Neuronal stem cell (in vitro differentiated cells): ENCODE measurements at regions not wholly inside any gene's neighbourhood (a gene's known extent, or its start where the extent isn't known, plus 50 kb on each side); places are given as distances from the start of the nearest gene placed in this dataset.
"Not testable (repeated sequence)": the region's sequence is repeated elsewhere in the genome, so short reads cannot be mapped to it uniquely, and the experiment has no call there.

Experiments used
- DNase-seq: peaks from one replicate; pipeline ENCODE4 v3.0.0-alpha.2; 2013; ENCODE audit warnings: low spot score
- H2AFZ ChIP-seq: one replicate; pipeline ENCODE4 v1.6.1; 2013; ENCODE audit warnings: mild to moderate bottlenecking, low read length, inconsistent platforms
- H2AK5ac ChIP-seq: 2 replicates; pipeline ENCODE4 v1.6.1; 2013; ENCODE audit warnings: low read depth, mild to moderate bottlenecking, inconsistent platforms, low read length, moderate library complexity, mixed read lengths
- H2BK120ac ChIP-seq: 2 replicates; pipeline ENCODE4 v1.6.1; 2013; ENCODE audit warnings: low read depth, mild to moderate bottlenecking, inconsistent platforms, low read length, moderate library complexity, mixed read lengths
- H2BK12ac ChIP-seq: one replicate; pipeline ENCODE4 v1.6.1; 2013; ENCODE audit warnings: low read length, inconsistent platforms
- H2BK15ac ChIP-seq: 2 replicates; pipeline ENCODE4 v1.6.1; 2013; ENCODE audit warnings: mild to moderate bottlenecking, low read length, inconsistent platforms, mixed read lengths
- H2BK5ac ChIP-seq: one replicate; pipeline ENCODE4 v1.6.1; 2013; ENCODE audit warnings: inconsistent platforms, mild to moderate bottlenecking, low read length, moderate library complexity
- H3K14ac ChIP-seq: one replicate; pipeline ENCODE4 v1.6.1; 2013; ENCODE audit warnings: low read length, inconsistent platforms
- H3K18ac ChIP-seq: 2 replicates; pipeline ENCODE4 v1.6.1; 2013; ENCODE audit warnings: low read length, inconsistent platforms
- H3K23ac ChIP-seq: 2 replicates; pipeline ENCODE4 v1.6.1; 2013; ENCODE audit warnings: low read depth, mild to moderate bottlenecking, mixed read lengths, low read length, inconsistent platforms; ENCODE audit not compliant: poor library complexity
- H3K27ac ChIP-seq: replicated peaks from 3 replicates; pipeline ENCODE4 v1.5.1; 2013; ENCODE audit warnings: low read length, inconsistent platforms
- H3K27me3 ChIP-seq, 3 experiments: 2 replicates each; pipeline ENCODE4 v1.6.1; 2013; ENCODE audit warnings: low read length in 3 of 3, mild to moderate bottlenecking in 2 of 3, inconsistent platforms in 1 of 3, low read depth in 1 of 3, mixed read lengths in 1 of 3, moderate library complexity in 1 of 3; ENCODE audit not compliant: control insufficient read depth in 3 of 3, insufficient read depth in 3 of 3
- H3K36me3 ChIP-seq, 2 donors: replicated peaks in 1 of 2; 2 replicates each; pipeline ENCODE4 v1.6.1; 2013; ENCODE audit warnings: low read length in 2 of 2; ENCODE audit not compliant: control insufficient read depth in 2 of 2, insufficient read depth in 2 of 2
- H3K4ac ChIP-seq: 2 replicates; pipeline ENCODE4 v1.6.1; 2013; ENCODE audit warnings: inconsistent platforms, mild to moderate bottlenecking, low read length, moderate library complexity
- H3K4me1 ChIP-seq, 2 donors: 1 replicate in 1 of 2; 2 replicates in 1 of 2; pipeline ENCODE4 v1.6.1; 2013; ENCODE audit warnings: low read length in 2 of 2, low read depth in 1 of 2; ENCODE audit not compliant: control insufficient read depth in 2 of 2, insufficient read depth in 1 of 2
- H3K4me2 ChIP-seq: one replicate; pipeline ENCODE4 v1.6.1; 2013; ENCODE audit warnings: mild to moderate bottlenecking, low read length, inconsistent platforms; ENCODE audit not compliant: insufficient read depth, poor library complexity, severe bottlenecking
- H3K4me3 ChIP-seq, 2 donors: 2 replicates each; pipeline ENCODE4 v1.5.1; 2013; ENCODE audit warnings: low read length in 2 of 2, mild to moderate bottlenecking in 2 of 2, inconsistent platforms in 1 of 2, moderate library complexity in 1 of 2
- H3K79me1 ChIP-seq: one replicate; pipeline ENCODE4 v1.6.1; 2013; ENCODE audit warnings: low read depth, mild to moderate bottlenecking, inconsistent platforms, low read length, moderate library complexity
- H3K9ac ChIP-seq: one replicate; pipeline ENCODE4 v1.6.1; 2013; ENCODE audit warnings: mild to moderate bottlenecking, low read depth, low read length, inconsistent platforms; ENCODE audit not compliant: poor library complexity
- H3K9me3 ChIP-seq, 2 donors: replicated peaks in 1 of 2; 2 replicates each; pipeline versions ENCODE3 to v1.6.1; 2013; ENCODE audit warnings: low read length in 2 of 2, mild to moderate bottlenecking in 2 of 2, inconsistent platforms in 1 of 2, low read depth in 1 of 2, mixed read lengths in 1 of 2, moderate library complexity in 1 of 2; ENCODE audit not compliant: control insufficient read depth in 2 of 2, insufficient read depth in 1 of 2
- H4K8ac ChIP-seq: one replicate; pipeline ENCODE4 v1.6.1; 2013; ENCODE audit warnings: low read depth, mild to moderate bottlenecking, inconsistent platforms, low read length, moderate library complexity
- H4K91ac ChIP-seq: one replicate; pipeline ENCODE4 v1.6.1; 2013; ENCODE audit warnings: low read length, low read depth, mild to moderate bottlenecking, inconsistent platforms; ENCODE audit not compliant: poor library complexity
- WGBS, 2 donors: extraction: QIAGEN DNeasy Blood & Tissue Kit; methylation state at CpG; one replicate each; pipeline ENCODE4 v1.1.7; 2013; ENCODE audit warnings: missing lambda C conversion rate in 2 of 2, mixed read lengths in 1 of 2; ENCODE audit not compliant: insufficient read length in 2 of 2, insufficient replicate concordance in 1 of 2; ENCODE audit errors: extremely low coverage in 2 of 2; 5-methylcytosine and 5-hydroxymethylcytosine counted together

DNA sequence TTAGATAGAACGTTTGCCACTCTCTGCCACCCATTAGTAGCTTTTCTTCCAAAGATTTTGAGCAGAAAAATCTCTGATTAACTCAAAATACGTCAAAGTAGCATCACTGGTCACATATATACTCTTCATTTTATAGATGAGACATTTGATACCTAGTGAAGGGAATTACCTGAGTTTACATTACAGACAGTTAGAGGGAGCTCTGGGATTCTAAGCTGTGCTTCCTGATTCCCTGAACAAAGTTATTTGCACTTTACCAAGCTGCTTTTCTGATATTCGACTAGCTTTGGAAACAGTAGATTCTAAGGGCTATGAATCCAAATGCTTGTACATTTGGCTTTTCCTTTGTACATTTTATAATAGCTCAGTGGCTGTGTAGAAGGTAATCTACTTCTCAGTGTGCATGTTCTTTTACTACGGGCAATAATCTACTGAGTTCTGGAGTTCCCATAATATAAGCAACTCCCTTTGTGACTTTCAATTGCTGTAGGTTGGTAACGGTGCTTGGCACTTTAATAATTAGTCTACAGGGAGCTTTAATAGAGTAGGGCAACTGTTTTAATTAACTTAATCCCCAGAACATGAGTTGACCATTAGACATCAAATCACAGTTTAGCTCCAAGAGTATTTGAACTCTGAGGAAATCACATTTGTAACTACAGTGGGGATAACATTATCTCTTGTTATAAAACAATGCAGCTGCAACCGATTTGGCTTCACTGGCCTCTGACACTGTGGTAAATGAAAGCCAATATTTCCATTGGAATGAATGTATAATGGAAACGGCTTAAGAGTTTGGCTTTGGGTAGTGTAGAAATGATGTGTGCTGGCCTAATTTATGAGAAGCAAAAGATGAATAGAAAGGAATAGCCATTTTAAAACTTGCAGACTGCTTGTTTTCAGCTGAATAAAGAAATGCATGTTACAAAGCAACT lies 1602.4 kb downstream of the STIM2 start:
- no peaks in the 10 kb centered on the region for H3K4me1 ChIP-seq
- no peak overlapping the region for H3K4me2 ChIP-seq
- no peak overlapping the region for H3K14ac ChIP-seq
- H2BK120ac ChIP-seq = no peak overlapping the region
- no peak overlapping the region for H2BK12ac ChIP-seq
- H3K23ac ChIP-seq = no peak overlapping the region
- no peak overlapping the region for H3K4me3 ChIP-seq
- H3K4ac ChIP-seq = no peak overlapping the region
- H2BK15ac ChIP-seq = no peak overlapping the region
- H2AK5ac ChIP-seq = no peak overlapping the region
- no CpG with 5 or more reads among the region's 7 CpGs for WGBS, 2 donors
- no peak overlapping the region for H3K27ac ChIP-seq
- H3K9ac ChIP-seq = no peak overlapping the region
- H3K36me3 ChIP-seq = no peaks in the 10 kb centered on the region
- DNase-seq = no peak
- no peak overlapping the region for H3K18ac ChIP-seq
- peak overlapping the region; percentile 75 for H2AFZ ChIP-seq
- H2BK5ac ChIP-seq = no peak overlapping the region
- no peaks in the 10 kb centered on the region for H3K79me1 ChIP-seq
- no peaks in the 10 kb centered on the region for H3K27me3 ChIP-seq
- no peak overlapping the region for H4K8ac ChIP-seq
- no peaks in the 10 kb centered on the region for H3K9me3 ChIP-seq
- no peak overlapping the region for H4K91ac ChIP-seq

DNA sequence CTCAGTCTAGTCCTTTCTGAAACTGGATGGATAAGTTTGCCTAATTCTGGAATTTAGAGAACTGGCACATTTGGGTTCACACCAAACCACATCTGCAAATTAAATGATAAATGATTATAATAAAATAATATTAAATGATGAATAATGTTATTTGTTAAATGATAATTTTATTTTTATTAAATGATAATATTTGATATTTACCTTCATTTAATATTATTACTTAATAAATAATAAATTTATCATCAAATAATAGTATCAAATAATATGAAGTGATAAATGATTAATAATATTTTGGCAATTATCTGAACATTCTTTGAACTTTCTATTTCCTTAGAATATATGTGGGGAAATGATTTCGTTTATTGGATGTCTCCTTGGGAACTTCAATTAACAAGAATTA lies 1604.2 kb downstream of the STIM2 start:
- Histone ChIP-seq H3K27me3 (no peaks in the 10 kb centered on the region), H2BK15ac (no peak overlapping the region), H2BK5ac (no peak overlapping the region), H3K9ac (no peak overlapping the region), H3K4ac (no peak overlapping the region), H3K18ac (no peak overlapping the region), H4K8ac (no peak overlapping the region), H2BK120ac (no peak overlapping the region), H4K91ac (no peak overlapping the region), H3K9me3 (no peaks in the 10 kb centered on the region), H3K14ac (no peak overlapping the region), H3K36me3 (no peaks in the 10 kb centered on the region), H3K23ac (no peak overlapping the region), H3K4me1 (no peaks in the 10 kb centered on the region), H2AK5ac (no peak overlapping the region), H3K4me3 (no peak overlapping the region), H2BK12ac (no peak overlapping the region), H3K79me1 (no peaks in the 10 kb centered on the region), H3K4me2 (no peak overlapping the region), H2AFZ (no peak overlapping the region), H3K27ac (no peak overlapping the region)
- DNase-seq = no peak
- no CpG with 5 or more reads among the region's 1 CpG for WGBS, 2 donors

GRCh38 chr4:28466886-28467285 lies 1606.2 kb downstream of the STIM2 start:
- not testable (repeated sequence) for H2AK5ac ChIP-seq, H3K4me2 ChIP-seq, H2BK120ac ChIP-seq, H2BK12ac ChIP-seq, H3K18ac ChIP-seq, H4K8ac ChIP-seq, H3K4me1 ChIP-seq, H3K4ac ChIP-seq, H3K23ac ChIP-seq, H3K9ac ChIP-seq, H2AFZ ChIP-seq, H3K14ac ChIP-seq, H3K36me3 ChIP-seq, H3K79me1 ChIP-seq, H3K27ac ChIP-seq, H3K4me3 ChIP-seq, H4K91ac ChIP-seq, H3K27me3 ChIP-seq, DNase-seq, H2BK5ac ChIP-seq, H3K9me3 ChIP-seq, H2BK15ac ChIP-seq
- no CpG with 5 or more reads among the region's 24 CpGs for WGBS, 2 donors

GRCh38 chr4:28469387-28469786 lies 1608.7 kb downstream of the STIM2 start:
- Histone ChIP-seq H3K18ac (no peak overlapping the region), H3K9ac (no peak overlapping the region), H2BK15ac (no peak overlapping the region), H3K79me1 (no peaks in the 10 kb centered on the region), H3K27ac (no peak overlapping the region), H3K4me2 (no peak overlapping the region), H4K8ac (no peak overlapping the region), H3K4me1 (no peaks in the 10 kb centered on the region), H4K91ac (no peak overlapping the region), H3K9me3 (peaks cover 0 to 2% of the 10 kb centered on the region in 2 donors), H2AK5ac (no peak overlapping the region), H2BK5ac (no peak overlapping the region), H3K36me3 (no peaks in the 10 kb centered on the region), H2BK120ac (no peak overlapping the region), H3K4ac (no peak overlapping the region), H3K14ac (no peak overlapping the region), H3K23ac (no peak overlapping the region), H3K27me3 (no peaks in the 10 kb centered on the region), H2BK12ac (no peak overlapping the region), H3K4me3 (no peak overlapping the region), H2AFZ (no peak overlapping the region)
- DNase-seq = no peak
- WGBS, 2 donors = no CpG with 5 or more reads among the region's 1 CpG
